IPS-20b (cell line): ENCODE measurements at regions not wholly inside any gene's neighbourhood (a gene's known extent, or its start where the extent isn't known, plus 50 kb on each side); places are given as distances from the start of the nearest gene placed in this dataset.
"Not testable (repeated sequence)": the region's sequence is repeated elsewhere in the genome, so short reads cannot be mapped to it uniquely, and the experiment has no call there.

ENCODE experiments used
- H3K27ac ChIP-seq: one replicate; pipeline ENCODE4 v1.5.1; 2013; ENCODE audit warnings: low read length
- H3K27me3 ChIP-seq: 2 replicates; pipeline ENCODE4 v1.6.1; 2013; ENCODE audit warnings: mild to moderate bottlenecking, low read length, inconsistent platforms; ENCODE audit not compliant: insufficient read depth
- H3K36me3 ChIP-seq: 2 replicates; pipeline ENCODE4 v1.6.1; 2013; ENCODE audit warnings: low read depth, mild to moderate bottlenecking, inconsistent platforms, low read length, moderate library complexity; ENCODE audit not compliant: insufficient read depth
- H3K4me1 ChIP-seq: 2 replicates; pipeline ENCODE4 v1.6.1; 2013; ENCODE audit warnings: mild to moderate bottlenecking, control low read depth, inconsistent platforms, low read length, moderate library complexity; ENCODE audit not compliant: insufficient read depth
- H3K4me3 ChIP-seq: 2 replicates; pipeline ENCODE4 v1.5.1; 2013; ENCODE audit warnings: mild to moderate bottlenecking, low read length, inconsistent platforms
- H3K9ac ChIP-seq: 2 replicates; pipeline ENCODE4 v1.6.1; 2013; ENCODE audit warnings: low read depth, mild to moderate bottlenecking, inconsistent platforms, low read length, moderate library complexity
- H3K9me3 ChIP-seq: 2 replicates; pipeline ENCODE4 v1.6.1; 2013; ENCODE audit warnings: mild to moderate bottlenecking, low read depth, low read length, inconsistent platforms; ENCODE audit not compliant: insufficient read depth

GRCh38 chr15:26069231-26069641 lies 206.1 kb upstream of the ATP10A start:
- no peaks in the 10 kb centered on the region for H3K27me3 ChIP-seq
- no peaks in the 10 kb centered on the region for H3K36me3 ChIP-seq
- peaks cover 4% of the 10 kb centered on the region; the same call in 1 of the 2 replicates for H3K9me3 ChIP-seq
- no peak overlapping the region for H3K9ac ChIP-seq
- no peak overlapping the region for H3K4me3 ChIP-seq
- H3K27ac ChIP-seq: no peak overlapping the region
- H3K4me1 ChIP-seq: no peaks in the 10 kb centered on the region; the same call in 1 of the 2 replicates

- no peaks in the 10 kb centered on the region for H3K36me3 ChIP-seq
- no peak overlapping the region for H3K27ac ChIP-seq
- H3K4me1 ChIP-seq: no peaks in the 10 kb centered on the region; the same call in 1 of the 2 replicates
- no peak overlapping the region for H3K9ac ChIP-seq
- H3K9me3 ChIP-seq: peaks cover 2% of the 10 kb centered on the region; the same call in 1 of the 2 replicates
- no peaks in the 10 kb centered on the region for H3K27me3 ChIP-seq
- H3K4me3 ChIP-seq: no peak overlapping the region
These were observed 203.8 kb upstream of the ATP10A start for GRCh38 chr15:26066896-26067295.

- no peaks in the 10 kb centered on the region for H3K9me3 ChIP-seq
- H3K27ac ChIP-seq: no peak overlapping the region
- H3K9ac ChIP-seq: no peak overlapping the region
- no peaks in the 10 kb centered on the region for H3K27me3 ChIP-seq
- no peak overlapping the region for H3K4me3 ChIP-seq
- H3K4me1 ChIP-seq: no peaks in the 10 kb centered on the region; the same call in 1 of the 2 replicates
- no peaks in the 10 kb centered on the region for H3K36me3 ChIP-seq
These were observed 202.6 kb upstream of the ATP10A start for GRCh38 chr15:26065723-26066122.

GRCh38 chr15:26061248-26061647 lies 198.1 kb upstream of the ATP10A start:
- Histone ChIP-seq H3K27me3 (no peaks in the 10 kb centered on the region), H3K4me3 (no peak overlapping the region), H3K36me3 (no peaks in the 10 kb centered on the region), H3K9ac (no peak overlapping the region), H3K9me3 (0 out of 2 replicates have a peak, but pooled peaks cover 5% of the 10 kb centered on the region), H3K27ac (no peak overlapping the region), H3K4me1 (no peaks in the 10 kb centered on the region; the same call in 1 of the 2 replicates)

GRCh38 chr15:26056766-26057165 lies 193.6 kb upstream of the ATP10A start:
- not testable (repeated sequence) for H3K9ac ChIP-seq, H3K36me3 ChIP-seq, H3K27me3 ChIP-seq, H3K27ac ChIP-seq, H3K4me3 ChIP-seq, H3K9me3 ChIP-seq, H3K4me1 ChIP-seq

DNA sequence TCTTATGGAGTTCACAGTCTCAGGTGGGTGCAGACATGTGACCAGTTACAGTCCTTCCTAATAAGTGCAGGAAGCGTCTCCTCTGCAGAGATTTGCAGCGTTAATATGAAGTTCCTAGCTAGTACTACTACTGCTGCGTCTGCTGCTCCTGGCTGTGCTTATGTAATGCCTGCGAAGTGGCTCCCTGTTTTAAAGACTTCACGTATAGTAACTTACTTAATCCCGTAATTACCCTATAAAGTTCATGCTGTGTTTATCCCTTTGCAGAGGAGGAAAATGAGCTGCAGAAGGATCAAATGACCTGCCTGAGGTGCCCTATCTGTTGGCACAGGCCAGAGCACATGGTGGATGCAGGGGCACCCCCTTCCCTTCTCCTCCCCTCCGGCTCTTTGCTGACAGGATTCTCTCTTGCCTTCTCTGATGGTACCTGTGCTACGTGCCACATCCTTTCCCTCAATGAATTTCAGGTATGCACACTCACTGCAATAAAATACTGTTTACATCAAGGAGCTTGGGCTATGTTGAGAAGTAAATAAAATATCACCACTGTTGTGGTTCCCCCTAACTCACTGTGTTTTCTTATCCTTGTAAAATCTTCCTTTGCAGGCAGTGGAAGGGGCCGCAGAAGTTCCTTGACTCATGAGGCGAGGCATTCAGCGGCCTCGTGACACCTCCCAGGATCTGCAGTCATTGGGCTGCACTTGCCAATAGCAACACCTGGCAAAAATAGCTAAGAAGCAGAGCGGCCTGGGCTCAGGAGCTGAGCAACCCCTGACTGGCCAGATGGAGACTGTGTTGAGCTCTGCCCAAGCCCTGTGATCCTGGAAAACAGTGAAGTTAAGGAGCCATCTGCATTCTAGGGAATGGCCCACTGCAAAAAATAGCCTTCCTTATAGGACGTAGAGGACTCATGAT lies 188.9 kb upstream of the ATP10A start:
- Histone ChIP-seq H3K27me3 (no peaks in the 10 kb centered on the region), H3K9ac (no peak overlapping the region), H3K36me3 (no peaks in the 10 kb centered on the region), H3K9me3 (no peaks in the 10 kb centered on the region), H3K27ac (no peak overlapping the region), H3K4me3 (no peak overlapping the region), H3K4me1 (no peaks in the 10 kb centered on the region)

DNA sequence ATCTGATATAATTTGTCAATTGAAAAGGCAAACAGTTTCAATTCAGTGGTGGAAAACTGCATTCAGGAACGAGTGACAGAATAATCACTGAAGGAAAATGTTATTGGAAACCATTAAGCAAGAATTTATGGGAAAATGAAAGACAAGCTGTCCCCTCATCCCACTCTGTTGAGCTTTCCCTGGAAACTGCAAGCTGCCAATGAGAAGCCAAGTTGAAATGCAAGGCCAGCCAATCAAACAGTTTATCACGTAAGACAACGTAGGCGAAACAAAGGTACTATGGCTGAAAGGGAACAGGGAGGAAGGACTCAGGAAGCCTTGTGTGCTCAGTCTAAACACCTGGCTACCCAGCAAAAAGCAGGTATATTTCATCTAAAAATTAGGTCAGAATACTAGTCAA lies 187.9 kb upstream of the ATP10A start:
- H3K4me3 ChIP-seq: no peak overlapping the region
- H3K9ac ChIP-seq: no peak overlapping the region
- H3K36me3 ChIP-seq: no peaks in the 10 kb centered on the region
- H3K27ac ChIP-seq: no peak overlapping the region
- no peaks in the 10 kb centered on the region for H3K27me3 ChIP-seq
- no peaks in the 10 kb centered on the region for H3K9me3 ChIP-seq
- no peaks in the 10 kb centered on the region for H3K4me1 ChIP-seq

DNA sequence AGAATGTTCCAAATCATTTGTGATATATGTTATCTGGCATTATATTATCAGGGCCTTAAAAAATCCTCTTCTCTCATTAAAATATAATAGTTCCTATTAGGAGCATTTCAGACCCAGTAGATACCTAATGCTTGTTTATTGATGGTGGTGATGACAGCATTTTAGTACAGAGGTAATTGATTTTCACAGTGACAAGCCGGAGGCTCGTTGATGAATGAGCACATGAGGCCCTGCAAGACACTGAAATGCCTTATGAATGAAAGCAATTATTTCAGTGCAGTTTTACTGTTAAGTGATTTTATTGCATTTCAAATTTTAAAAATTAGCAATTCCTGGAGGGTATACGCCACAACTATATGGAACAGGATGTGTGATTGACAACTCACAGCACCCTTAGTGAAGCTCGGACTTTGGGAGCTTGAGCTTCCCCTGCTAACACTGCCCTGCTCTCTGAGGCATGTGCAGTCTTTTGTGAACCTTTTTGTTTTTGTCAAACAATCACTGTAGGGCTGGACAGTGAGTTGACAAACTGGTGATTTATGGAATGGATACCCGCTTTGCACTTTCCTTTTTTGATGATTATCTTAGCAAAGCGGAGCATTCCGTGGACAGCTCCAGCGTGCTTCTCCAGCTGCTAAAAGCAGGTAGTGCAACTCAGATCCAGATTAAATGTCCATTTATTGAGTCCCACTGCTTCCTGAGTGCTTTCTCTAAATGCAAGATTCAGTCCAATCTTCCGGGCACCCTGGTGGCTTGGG lies 187.0 kb upstream of the ATP10A start:
- H3K9ac ChIP-seq: no peak overlapping the region
- H3K27me3 ChIP-seq: no peaks in the 10 kb centered on the region
- H3K27ac ChIP-seq: no peak overlapping the region
- no peaks in the 10 kb centered on the region for H3K4me1 ChIP-seq
- no peaks in the 10 kb centered on the region for H3K36me3 ChIP-seq
- H3K9me3 ChIP-seq: no peaks in the 10 kb centered on the region
- no peak overlapping the region for H3K4me3 ChIP-seq

DNA sequence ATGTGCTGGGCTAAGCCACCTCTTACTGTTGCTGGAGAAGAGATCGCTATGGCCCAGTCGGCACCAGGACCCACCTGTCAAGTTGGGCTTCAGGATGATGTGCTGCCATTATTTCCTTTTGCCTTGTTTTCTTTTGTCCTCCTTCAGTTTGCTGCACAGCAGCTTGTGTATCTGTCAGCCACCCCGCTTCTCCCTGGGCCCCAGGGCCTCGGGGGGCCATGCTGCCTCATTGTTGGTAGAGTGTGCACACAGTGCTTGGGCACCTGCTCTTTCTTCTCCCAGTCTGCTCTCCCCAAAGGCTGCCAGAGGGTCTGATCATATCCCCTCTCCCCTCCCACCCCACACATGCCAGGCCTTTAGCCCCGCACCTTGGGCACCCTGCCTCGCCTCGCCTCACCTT lies 185.5 kb upstream of the ATP10A start:
- Histone ChIP-seq H3K27ac (no peak overlapping the region), H3K36me3 (no peaks in the 10 kb centered on the region), H3K4me1 (no peaks in the 10 kb centered on the region), H3K27me3 (no peaks in the 10 kb centered on the region), H3K9me3 (no peaks in the 10 kb centered on the region), H3K9ac (no peak overlapping the region), H3K4me3 (no peak overlapping the region)

GRCh38 chr15:26045516-26045915 lies 182.4 kb upstream of the ATP10A start:
- Histone ChIP-seq H3K9me3 (no peaks in the 10 kb centered on the region), H3K36me3 (no peaks in the 10 kb centered on the region), H3K4me1 (no peaks in the 10 kb centered on the region), H3K27ac (no peak overlapping the region), H3K9ac (no peak overlapping the region), H3K27me3 (no peaks in the 10 kb centered on the region), H3K4me3 (no peak overlapping the region)

GRCh38 chr15:26043018-26043417 lies 179.9 kb upstream of the ATP10A start:
- Histone ChIP-seq H3K4me3 (no peak overlapping the region), H3K9me3 (no peaks in the 10 kb centered on the region), H3K4me1 (no peaks in the 10 kb centered on the region), H3K27ac (no peak overlapping the region), H3K27me3 (no peaks in the 10 kb centered on the region), H3K36me3 (no peaks in the 10 kb centered on the region), H3K9ac (no peak overlapping the region)

GRCh38 chr15:26038693-26039092 lies 175.6 kb upstream of the ATP10A start:
- Histone ChIP-seq H3K27me3 (no peaks in the 10 kb centered on the region), H3K4me3 (no peak overlapping the region), H3K4me1 (no peaks in the 10 kb centered on the region), H3K9ac (no peak overlapping the region), H3K27ac (no peak overlapping the region), H3K36me3 (no peaks in the 10 kb centered on the region), H3K9me3 (no peaks in the 10 kb centered on the region)
